ENCODE measurements at regions not wholly inside any gene's neighbourhood (a gene's known extent, or its start where the extent isn't known, plus 50 kb on each side); places are given as distances from the start of the nearest gene placed in this dataset.

DNA sequence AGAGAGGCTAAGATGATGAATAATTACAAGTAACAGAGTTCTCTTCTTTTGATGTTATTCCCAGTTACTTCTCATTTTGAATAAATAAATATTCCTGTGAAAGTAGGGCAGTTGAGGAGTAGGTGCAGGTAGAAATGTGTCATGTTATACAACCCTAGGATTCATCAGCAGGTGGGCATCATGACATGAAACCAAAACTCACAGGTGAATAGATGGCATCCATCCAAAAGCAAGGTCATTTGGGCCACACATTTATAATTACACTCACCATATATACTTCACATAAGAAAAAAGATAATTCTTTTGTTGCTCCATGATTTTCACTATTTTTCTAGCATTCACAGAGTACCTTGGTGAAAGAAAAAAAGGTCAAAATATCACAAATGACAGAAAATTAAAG is 273.6 kb downstream of the ZBBX start:
- ATAC-seq: no peak
- ChIA-PET CTCF (no interaction called here), POLR2A (no interaction called here)
- Histone ChIP-seq H3K36me3 (ENCODE audit: control insufficient read depth, insufficient read depth, low read length) (no peaks in the 10 kb centered on the region), H3K4me3 (ENCODE audit: low read depth in 2 of 2, low read length in 2 of 2) (no peak overlapping the region), H3K9me3 (ENCODE audit: control insufficient read depth, insufficient read depth, low read depth, low read length) (no peaks in the 10 kb centered on the region), H3K27ac (ENCODE audit: low read length) (no peak overlapping the region), H3K4me1 (ENCODE audit: control insufficient read depth, insufficient read depth, low read length) (no peaks in the 10 kb centered on the region), H3K27me3 (ENCODE audit: control insufficient read depth, insufficient read depth, low read length) (no peaks in the 10 kb centered on the region)
- in situ Hi-C loops (cut with HindIII; ENCODE audit: low pct_unique_long_range_greater_than_20kb, low sequenced_read_pairs): no loop called here
- TF ChIP-seq, protein P1, sequence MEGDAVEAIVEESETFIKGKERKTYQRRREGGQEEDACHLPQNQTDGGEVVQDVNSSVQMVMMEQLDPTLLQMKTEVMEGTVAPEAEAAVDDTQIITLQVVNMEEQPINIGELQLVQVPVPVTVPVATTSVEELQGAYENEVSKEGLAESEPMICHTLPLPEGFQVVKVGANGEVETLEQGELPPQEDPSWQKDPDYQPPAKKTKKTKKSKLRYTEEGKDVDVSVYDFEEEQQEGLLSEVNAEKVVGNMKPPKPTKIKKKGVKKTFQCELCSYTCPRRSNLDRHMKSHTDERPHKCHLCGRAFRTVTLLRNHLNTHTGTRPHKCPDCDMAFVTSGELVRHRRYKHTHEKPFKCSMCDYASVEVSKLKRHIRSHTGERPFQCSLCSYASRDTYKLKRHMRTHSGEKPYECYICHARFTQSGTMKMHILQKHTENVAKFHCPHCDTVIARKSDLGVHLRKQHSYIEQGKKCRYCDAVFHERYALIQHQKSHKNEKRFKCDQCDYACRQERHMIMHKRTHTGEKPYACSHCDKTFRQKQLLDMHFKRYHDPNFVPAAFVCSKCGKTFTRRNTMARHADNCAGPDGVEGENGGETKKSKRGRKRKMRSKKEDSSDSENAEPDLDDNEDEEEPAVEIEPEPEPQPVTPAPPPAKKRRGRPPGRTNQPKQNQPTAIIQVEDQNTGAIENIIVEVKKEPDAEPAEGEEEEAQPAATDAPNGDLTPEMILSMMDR (IDR thresholded peaks at IDR 0.05): no peak
- TF ChIP-seq, protein P2, sequence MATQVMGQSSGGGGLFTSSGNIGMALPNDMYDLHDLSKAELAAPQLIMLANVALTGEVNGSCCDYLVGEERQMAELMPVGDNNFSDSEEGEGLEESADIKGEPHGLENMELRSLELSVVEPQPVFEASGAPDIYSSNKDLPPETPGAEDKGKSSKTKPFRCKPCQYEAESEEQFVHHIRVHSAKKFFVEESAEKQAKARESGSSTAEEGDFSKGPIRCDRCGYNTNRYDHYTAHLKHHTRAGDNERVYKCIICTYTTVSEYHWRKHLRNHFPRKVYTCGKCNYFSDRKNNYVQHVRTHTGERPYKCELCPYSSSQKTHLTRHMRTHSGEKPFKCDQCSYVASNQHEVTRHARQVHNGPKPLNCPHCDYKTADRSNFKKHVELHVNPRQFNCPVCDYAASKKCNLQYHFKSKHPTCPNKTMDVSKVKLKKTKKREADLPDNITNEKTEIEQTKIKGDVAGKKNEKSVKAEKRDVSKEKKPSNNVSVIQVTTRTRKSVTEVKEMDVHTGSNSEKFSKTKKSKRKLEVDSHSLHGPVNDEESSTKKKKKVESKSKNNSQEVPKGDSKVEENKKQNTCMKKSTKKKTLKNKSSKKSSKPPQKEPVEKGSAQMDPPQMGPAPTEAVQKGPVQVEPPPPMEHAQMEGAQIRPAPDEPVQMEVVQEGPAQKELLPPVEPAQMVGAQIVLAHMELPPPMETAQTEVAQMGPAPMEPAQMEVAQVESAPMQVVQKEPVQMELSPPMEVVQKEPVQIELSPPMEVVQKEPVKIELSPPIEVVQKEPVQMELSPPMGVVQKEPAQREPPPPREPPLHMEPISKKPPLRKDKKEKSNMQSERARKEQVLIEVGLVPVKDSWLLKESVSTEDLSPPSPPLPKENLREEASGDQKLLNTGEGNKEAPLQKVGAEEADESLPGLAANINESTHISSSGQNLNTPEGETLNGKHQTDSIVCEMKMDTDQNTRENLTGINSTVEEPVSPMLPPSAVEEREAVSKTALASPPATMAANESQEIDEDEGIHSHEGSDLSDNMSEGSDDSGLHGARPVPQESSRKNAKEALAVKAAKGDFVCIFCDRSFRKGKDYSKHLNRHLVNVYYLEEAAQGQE (IDR thresholded peaks at IDR 0.05; ENCODE audit: insufficient read depth in 1 of 2, low read depth in 2 of 2, low read length in 1 of 2): no peak
- TF ChIP-seq SIN3A (IDR thresholded peaks at IDR 0.05; ENCODE audit: borderline replicate concordance, insufficient read depth, low read depth, low read length) (no peak), TCF7L2 (IDR thresholded peaks at IDR 0.05; ENCODE audit: low read depth, low read length) (no peak), POLR2AphosphoS5 (IDR thresholded peaks at IDR 0.05; ENCODE audit: low read depth, low read length) (no peak)
- DNase-seq (ENCODE audit: low read depth, low spot score): no peak
- intact Hi-C loops (cut with micrococcal nuclease; ENCODE audit: unreplicated experiment): no loop called here
- BruUV-seq (replicated peaks): no TSS peak

DNA sequence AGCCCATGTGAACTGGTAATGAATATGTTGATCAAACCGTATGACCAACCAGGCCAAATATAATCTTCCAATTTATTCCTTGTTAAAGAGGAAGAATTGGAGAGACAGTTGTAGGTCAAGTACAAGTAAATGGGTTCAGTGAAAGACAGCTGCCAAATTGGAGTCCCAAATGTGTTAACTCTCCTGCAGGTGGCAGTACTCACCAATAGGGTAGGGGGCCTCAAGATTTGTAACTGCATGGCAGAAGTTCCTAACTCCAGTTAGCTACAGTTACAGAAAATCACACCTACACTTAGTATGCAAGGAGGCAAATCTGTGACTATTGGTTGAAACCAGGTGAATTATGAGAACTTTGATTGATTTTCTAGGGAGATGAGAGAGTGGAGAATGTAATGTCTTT is 278.0 kb downstream of the ZBBX start:
- Histone ChIP-seq H3K27me3 (ENCODE audit: control insufficient read depth, insufficient read depth, low read length) (no peaks in the 10 kb centered on the region), H3K27ac (ENCODE audit: low read length) (no peak overlapping the region), H3K4me1 (ENCODE audit: control insufficient read depth, insufficient read depth, low read length) (no peaks in the 10 kb centered on the region), H3K9me3 (ENCODE audit: control insufficient read depth, insufficient read depth, low read depth, low read length) (no peaks in the 10 kb centered on the region), H3K4me3 (ENCODE audit: low read depth in 2 of 2, low read length in 2 of 2) (no peak overlapping the region), H3K36me3 (ENCODE audit: control insufficient read depth, insufficient read depth, low read length) (no peaks in the 10 kb centered on the region)
- no peak for DNase-seq (ENCODE audit: low read depth, low spot score)
- POLR2A ChIA-PET: no interaction called here
- TF ChIP-seq SIN3A (IDR thresholded peaks at IDR 0.05; ENCODE audit: borderline replicate concordance, insufficient read depth, low read depth, low read length): no peak
- TF ChIP-seq, protein P1 (IDR thresholded peaks at IDR 0.05): no peak
- no peak for TF ChIP-seq POLR2AphosphoS5 (IDR thresholded peaks at IDR 0.05; ENCODE audit: low read depth, low read length)
- no peak for TF ChIP-seq TCF7L2 (IDR thresholded peaks at IDR 0.05; ENCODE audit: low read depth, low read length)
- TF ChIP-seq, protein P2 (IDR thresholded peaks at IDR 0.05; ENCODE audit: insufficient read depth in 1 of 2, low read depth in 2 of 2, low read length in 1 of 2): no peak
- CTCF ChIA-PET: no interaction called here
- in situ Hi-C loops (cut with HindIII; ENCODE audit: low pct_unique_long_range_greater_than_20kb, low sequenced_read_pairs): no loop called here
- intact Hi-C loops (cut with micrococcal nuclease; ENCODE audit: unreplicated experiment): no loop called here
- no TSS peak for BruUV-seq (replicated peaks)
- no peak for ATAC-seq
